ENCODE measurements at regions not wholly inside any gene's neighbourhood (a gene's known extent, or its start where the extent isn't known, plus 50 kb on each side); places are given as distances from the start of the nearest gene placed in this dataset.

DNA sequence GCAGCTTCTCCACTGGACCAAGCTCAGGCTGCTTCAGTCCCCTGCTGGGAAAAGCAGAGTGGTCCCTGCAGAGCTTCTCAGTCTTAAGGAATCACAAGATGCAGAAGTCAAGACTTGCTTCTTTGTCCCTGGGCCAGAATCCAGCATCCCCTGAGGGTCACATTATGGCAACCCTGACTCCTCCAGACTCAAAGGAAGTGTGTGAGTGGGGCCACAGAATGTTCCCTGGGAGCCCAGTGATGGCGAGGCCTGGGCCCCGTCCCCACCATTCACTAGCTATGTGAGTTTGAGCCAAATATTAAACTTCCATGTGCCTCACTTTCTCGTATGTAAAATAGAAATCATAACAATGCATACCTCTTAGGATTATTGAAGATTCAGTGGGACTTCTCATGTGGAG lies 122.2 kb upstream of the NCAM1 start:
- Histone ChIP-seq H3K4me1 (no peaks in the 10 kb centered on the region), H3K27ac (no peak overlapping the region), H3K27me3 (no peaks in the 10 kb centered on the region), H3K4me3 (no peak overlapping the region), H3K9me3 (no peaks in the 10 kb centered on the region), H3K36me3 (no peaks in the 10 kb centered on the region)
- in situ Hi-C loops (cut with MboI; ENCODE audit: low pct_ligation_motif_present in 1 of 4, low pct_unique_long_range_greater_than_20kb in 1 of 4, low sequenced_read_pairs in 3 of 4): no loop called here
- DNase-seq: no peak
- intact Hi-C loops (cut with DNase I; ENCODE audit: low total_unique reads): no loop called here
- WGBS, 2 donors (ENCODE audit: low coverage in 1 of 2): 82 to 83% methylated on average over 2 to 3 of the region's 3 CpGs
- TF ChIP-seq, protein P1, sequence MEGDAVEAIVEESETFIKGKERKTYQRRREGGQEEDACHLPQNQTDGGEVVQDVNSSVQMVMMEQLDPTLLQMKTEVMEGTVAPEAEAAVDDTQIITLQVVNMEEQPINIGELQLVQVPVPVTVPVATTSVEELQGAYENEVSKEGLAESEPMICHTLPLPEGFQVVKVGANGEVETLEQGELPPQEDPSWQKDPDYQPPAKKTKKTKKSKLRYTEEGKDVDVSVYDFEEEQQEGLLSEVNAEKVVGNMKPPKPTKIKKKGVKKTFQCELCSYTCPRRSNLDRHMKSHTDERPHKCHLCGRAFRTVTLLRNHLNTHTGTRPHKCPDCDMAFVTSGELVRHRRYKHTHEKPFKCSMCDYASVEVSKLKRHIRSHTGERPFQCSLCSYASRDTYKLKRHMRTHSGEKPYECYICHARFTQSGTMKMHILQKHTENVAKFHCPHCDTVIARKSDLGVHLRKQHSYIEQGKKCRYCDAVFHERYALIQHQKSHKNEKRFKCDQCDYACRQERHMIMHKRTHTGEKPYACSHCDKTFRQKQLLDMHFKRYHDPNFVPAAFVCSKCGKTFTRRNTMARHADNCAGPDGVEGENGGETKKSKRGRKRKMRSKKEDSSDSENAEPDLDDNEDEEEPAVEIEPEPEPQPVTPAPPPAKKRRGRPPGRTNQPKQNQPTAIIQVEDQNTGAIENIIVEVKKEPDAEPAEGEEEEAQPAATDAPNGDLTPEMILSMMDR (IDR thresholded peaks at IDR 0.05): no peak
- TF ChIP-seq POLR2AphosphoS5 (IDR thresholded peaks at IDR 0.05) (no peak), EP300 (IDR thresholded peaks at IDR 0.05; ENCODE audit: low read depth) (no peak), POLR2A (IDR thresholded peaks at IDR 0.05) (no peak)

DNA sequence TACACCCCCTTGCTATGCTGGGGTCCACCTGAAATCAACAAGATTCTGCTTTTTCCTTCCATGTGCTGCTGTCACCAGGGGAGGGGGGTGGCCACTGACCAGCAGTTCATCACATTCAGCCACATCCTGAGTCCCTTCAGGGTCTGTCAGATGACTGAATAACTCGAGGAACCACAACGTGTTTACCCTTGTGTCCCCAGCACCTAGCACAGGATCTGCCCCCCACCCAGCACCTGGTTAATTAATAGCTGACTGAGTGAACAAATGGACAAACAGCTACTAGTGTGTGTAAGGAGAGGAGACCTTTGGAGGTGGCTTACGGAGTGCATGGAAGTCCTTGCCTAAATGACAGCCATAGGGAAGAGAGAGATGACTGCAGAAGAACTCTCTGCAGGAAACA lies 119.5 kb upstream of the NCAM1 start:
- Histone ChIP-seq H3K27me3 (no peaks in the 10 kb centered on the region), H3K4me3 (no peak overlapping the region), H3K36me3 (no peaks in the 10 kb centered on the region), H3K27ac (no peak overlapping the region), H3K4me1 (no peaks in the 10 kb centered on the region), H3K9me3 (no peaks in the 10 kb centered on the region)
- in situ Hi-C loops (cut with MboI; ENCODE audit: low pct_ligation_motif_present in 1 of 4, low pct_unique_long_range_greater_than_20kb in 1 of 4, low sequenced_read_pairs in 3 of 4): no loop called here
- 10 to 41% methylated on average over 3 of the region's 3 CpGs for WGBS, 2 donors (ENCODE audit: low coverage in 1 of 2)
- no peak for DNase-seq
- no peak for TF ChIP-seq POLR2AphosphoS5 (IDR thresholded peaks at IDR 0.05)
- no peak for TF ChIP-seq EP300 (IDR thresholded peaks at IDR 0.05; ENCODE audit: low read depth)
- TF ChIP-seq POLR2A (IDR thresholded peaks at IDR 0.05): no peak
- TF ChIP-seq, protein P1 (IDR thresholded peaks at IDR 0.05): no peak
- intact Hi-C loops (cut with DNase I; ENCODE audit: low total_unique reads): no loop called here

DNA sequence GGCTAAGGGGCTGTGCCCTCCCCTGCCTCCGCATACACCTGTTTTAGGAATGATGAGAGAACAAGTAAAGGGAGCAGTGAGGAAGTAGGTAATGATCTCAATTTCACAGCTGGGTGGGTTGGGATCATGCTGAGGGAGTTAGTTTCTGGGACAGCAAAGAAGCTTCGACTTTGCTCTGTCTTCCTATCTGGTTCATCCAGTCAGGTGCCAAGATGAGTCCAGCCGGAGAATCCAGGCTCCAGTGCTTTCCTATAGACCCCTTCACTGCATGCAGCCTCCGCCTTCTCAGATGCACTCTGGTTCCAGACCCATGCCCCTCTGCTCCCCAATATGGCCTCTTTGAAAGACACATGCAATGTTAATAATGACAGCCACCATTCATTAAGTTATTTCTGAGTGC lies 119.1 kb upstream of the NCAM1 start:
- in situ Hi-C loops (cut with MboI; ENCODE audit: low pct_ligation_motif_present in 1 of 4, low pct_unique_long_range_greater_than_20kb in 1 of 4, low sequenced_read_pairs in 3 of 4) (no loop called here), intact Hi-C loops (cut with DNase I; ENCODE audit: low total_unique reads) (no loop called here)
- H3K9me3 ChIP-seq: no peaks in the 10 kb centered on the region
- H3K4me1 ChIP-seq: no peaks in the 10 kb centered on the region
- no peak for DNase-seq
- H3K4me3 ChIP-seq: no peak overlapping the region
- TF ChIP-seq, protein P1 (IDR thresholded peaks at IDR 0.05): no peak
- no peak for TF ChIP-seq POLR2A (IDR thresholded peaks at IDR 0.05)
- TF ChIP-seq EP300 (IDR thresholded peaks at IDR 0.05; ENCODE audit: low read depth): no peak
- no peak for TF ChIP-seq POLR2AphosphoS5 (IDR thresholded peaks at IDR 0.05)
- H3K27ac ChIP-seq: no peak overlapping the region
- H3K27me3 ChIP-seq: no peaks in the 10 kb centered on the region
- 78% methylated on average over 4 of the region's 4 CpGs; no CpG with 5 or more reads in 1 of the 2 donors for WGBS, 2 donors (ENCODE audit: low coverage in 1 of 2)
- no peaks in the 10 kb centered on the region for H3K36me3 ChIP-seq

DNA sequence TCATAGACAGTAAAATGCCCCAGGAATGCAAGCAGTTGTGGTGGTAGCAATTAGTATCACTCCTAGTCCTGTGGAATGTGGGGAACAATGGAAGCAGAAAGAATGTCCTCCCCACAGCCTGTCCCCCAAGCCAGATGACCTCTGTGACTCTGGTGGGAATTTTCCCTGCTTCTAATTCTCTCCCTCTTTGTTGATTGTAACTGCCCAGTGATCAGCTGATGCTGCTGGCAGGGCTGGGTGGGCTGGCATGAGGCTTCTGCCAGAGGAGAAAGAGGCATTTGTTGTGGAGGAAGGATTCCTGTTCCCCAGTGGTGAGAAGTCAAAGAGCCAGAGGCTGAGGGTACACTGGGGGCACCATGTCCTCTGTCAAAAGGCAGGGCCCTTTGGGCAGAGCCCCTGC lies 116.7 kb upstream of the NCAM1 start:
- Histone ChIP-seq H3K27ac (peak overlapping the region in 1 of 4 donors; percentile 21), H3K4me3 (no peak overlapping the region), H3K4me1 (no peaks in the 10 kb centered on the region), H3K36me3 (no peaks in the 10 kb centered on the region), H3K27me3 (no peaks in the 10 kb centered on the region), H3K9me3 (no peaks in the 10 kb centered on the region)
- no peak for DNase-seq
- intact Hi-C loops (cut with DNase I; ENCODE audit: low total_unique reads): no loop called here
- TF ChIP-seq POLR2AphosphoS5 (IDR thresholded peaks at IDR 0.05): no peak
- no peak for TF ChIP-seq POLR2A (IDR thresholded peaks at IDR 0.05)
- TF ChIP-seq, protein P1 (IDR thresholded peaks at IDR 0.05): no peak
- no peak for TF ChIP-seq EP300 (IDR thresholded peaks at IDR 0.05; ENCODE audit: low read depth)
- in situ Hi-C loops (cut with MboI; ENCODE audit: low pct_ligation_motif_present in 1 of 4, low pct_unique_long_range_greater_than_20kb in 1 of 4, low sequenced_read_pairs in 3 of 4): no loop called here

Measured in transverse colon (tissue), 4 donors.